ENCODE measurements at regions not wholly inside any gene's neighbourhood (a gene's known extent, or its start where the extent isn't known, plus 50 kb on each side); places are given as distances from the start of the nearest gene placed in this dataset.
A peak's percentile ranks its signal among the peaks of the same experiment; 100 is the strongest.

DNA sequence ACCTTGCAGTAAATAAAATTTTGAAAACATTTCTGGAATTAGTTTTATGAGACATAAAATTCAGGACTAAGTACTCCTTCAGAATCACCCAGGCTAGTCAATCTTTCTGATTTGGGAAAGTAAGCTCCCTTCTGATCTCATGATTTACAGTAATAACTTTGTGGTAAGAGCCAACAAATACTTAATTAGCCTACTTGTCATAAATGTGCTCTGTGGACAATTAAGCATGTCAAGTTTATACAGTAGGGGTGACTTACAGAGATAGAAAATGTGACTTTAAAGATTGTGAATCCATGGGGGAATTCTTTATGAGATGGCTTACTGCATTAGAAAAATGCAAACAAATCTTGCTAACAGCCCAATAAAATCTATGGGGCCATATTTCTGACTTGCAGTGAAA is 616.9 kb upstream of the GHITM start:
- H3K9me3 ChIP-seq (ENCODE audit: insufficient read depth, low read depth, low read length): peaks cover 7% of the 10 kb centered on the region
- Mint-ChIP-seq H3K27me3 (ENCODE audit: low read depth, unreplicated experiment) (no peaks in the 10 kb centered on the region), H3K4me3 (ENCODE audit: unreplicated experiment) (no peak overlapping the region), H3K36me3 (ENCODE audit: low read depth, unreplicated experiment) (no peaks in the 10 kb centered on the region), H3K27ac (ENCODE audit: unreplicated experiment) (peak overlapping the region; percentile 99), H3K4me1 (ENCODE audit: low read depth, unreplicated experiment) (peaks cover 25% of the 10 kb centered on the region), H3K9me3 (ENCODE audit: unreplicated experiment) (peaks cover 9% of the 10 kb centered on the region)
- H3K27ac ChIP-seq (ENCODE audit: low read depth, low read length): peak overlapping the region; percentile 95
- TF ChIP-seq, protein P1, sequence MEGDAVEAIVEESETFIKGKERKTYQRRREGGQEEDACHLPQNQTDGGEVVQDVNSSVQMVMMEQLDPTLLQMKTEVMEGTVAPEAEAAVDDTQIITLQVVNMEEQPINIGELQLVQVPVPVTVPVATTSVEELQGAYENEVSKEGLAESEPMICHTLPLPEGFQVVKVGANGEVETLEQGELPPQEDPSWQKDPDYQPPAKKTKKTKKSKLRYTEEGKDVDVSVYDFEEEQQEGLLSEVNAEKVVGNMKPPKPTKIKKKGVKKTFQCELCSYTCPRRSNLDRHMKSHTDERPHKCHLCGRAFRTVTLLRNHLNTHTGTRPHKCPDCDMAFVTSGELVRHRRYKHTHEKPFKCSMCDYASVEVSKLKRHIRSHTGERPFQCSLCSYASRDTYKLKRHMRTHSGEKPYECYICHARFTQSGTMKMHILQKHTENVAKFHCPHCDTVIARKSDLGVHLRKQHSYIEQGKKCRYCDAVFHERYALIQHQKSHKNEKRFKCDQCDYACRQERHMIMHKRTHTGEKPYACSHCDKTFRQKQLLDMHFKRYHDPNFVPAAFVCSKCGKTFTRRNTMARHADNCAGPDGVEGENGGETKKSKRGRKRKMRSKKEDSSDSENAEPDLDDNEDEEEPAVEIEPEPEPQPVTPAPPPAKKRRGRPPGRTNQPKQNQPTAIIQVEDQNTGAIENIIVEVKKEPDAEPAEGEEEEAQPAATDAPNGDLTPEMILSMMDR (IDR thresholded peaks at IDR 0.05; ENCODE audit: insufficient read depth, low read depth, low read length): no peak
- TF ChIP-seq EZH2 (IDR thresholded peaks at IDR 0.05; ENCODE audit: insufficient read depth, low read length): no peak
- no peak overlapping the region for H3K4me3 ChIP-seq (ENCODE audit: insufficient read depth, low read depth, low read length)
- H3K4me1 ChIP-seq (ENCODE audit: insufficient read depth, low read length): peaks cover 17% of the 10 kb centered on the region
- DNase-seq (ENCODE audit: low read depth): peak; percentile 77
- H3K79me2 ChIP-seq (ENCODE audit: insufficient read depth, low read length): no peaks in the 10 kb centered on the region
- no peak for FAIRE-seq
- peak overlapping the region; percentile 83 for H3K9ac ChIP-seq (ENCODE audit: low read length)
- H3K36me3 ChIP-seq (ENCODE audit: insufficient read depth, low read length): no peaks in the 10 kb centered on the region
- no peak overlapping the region for H2AFZ ChIP-seq (ENCODE audit: low read depth, low read length)
- H3K4me2 ChIP-seq (ENCODE audit: low read length): peak overlapping the region; percentile 37
- no peaks in the 10 kb centered on the region for H4K20me1 ChIP-seq (ENCODE audit: insufficient read depth, low read length)
- no peaks in the 10 kb centered on the region for H3K27me3 ChIP-seq (ENCODE audit: insufficient read depth, low read length)

DNA sequence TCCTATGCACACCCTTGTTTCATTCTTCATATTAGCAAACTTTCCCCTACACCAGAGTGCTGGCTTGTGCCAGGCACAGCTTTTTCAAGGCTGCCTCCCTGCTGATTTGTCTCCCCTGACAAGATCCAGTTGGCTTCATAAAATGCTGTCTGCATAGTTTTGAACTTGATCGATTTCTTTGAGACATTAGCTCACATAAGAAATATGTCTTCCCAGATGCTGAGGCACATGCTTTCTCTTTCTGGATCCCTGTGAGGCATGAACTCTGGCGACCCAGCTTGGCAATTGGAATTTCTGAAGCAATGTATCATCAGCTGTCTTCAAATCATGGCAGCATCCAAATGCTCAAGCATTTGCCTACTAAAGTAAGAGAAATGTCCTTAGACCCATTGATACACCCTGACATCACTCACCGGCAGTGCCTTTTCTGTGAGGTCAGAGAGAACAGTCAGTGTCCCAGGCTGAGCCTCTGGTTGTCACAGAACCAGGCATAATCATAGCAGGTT is 616.4 kb upstream of the GHITM start:
- no peaks in the 10 kb centered on the region for H4K20me1 ChIP-seq (ENCODE audit: insufficient read depth, low read length)
- FAIRE-seq (peak; percentile 93), DNase-seq (ENCODE audit: low read depth) (peak; percentile 98)
- H3K79me2 ChIP-seq (ENCODE audit: insufficient read depth, low read length): no peaks in the 10 kb centered on the region
- H3K4me1 Mint-ChIP-seq (ENCODE audit: low read depth, unreplicated experiment): peaks cover 25% of the 10 kb centered on the region
- no peak overlapping the region for H3K4me3 Mint-ChIP-seq (ENCODE audit: unreplicated experiment)
- no peaks in the 10 kb centered on the region for H3K27me3 ChIP-seq (ENCODE audit: insufficient read depth, low read length)
- H3K27me3 Mint-ChIP-seq (ENCODE audit: low read depth, unreplicated experiment): no peaks in the 10 kb centered on the region
- H3K27ac Mint-ChIP-seq (ENCODE audit: unreplicated experiment): peak overlapping the region; percentile 99
- no peak overlapping the region for H3K4me3 ChIP-seq (ENCODE audit: insufficient read depth, low read depth, low read length)
- no peaks in the 10 kb centered on the region for H3K36me3 Mint-ChIP-seq (ENCODE audit: low read depth, unreplicated experiment)
- H3K9ac ChIP-seq (ENCODE audit: low read length): peak overlapping the region; percentile 83
- peaks cover 11% of the 10 kb centered on the region for H3K9me3 Mint-ChIP-seq (ENCODE audit: unreplicated experiment)
- TF ChIP-seq, protein P1 (IDR thresholded peaks at IDR 0.05; ENCODE audit: insufficient read depth, low read depth, low read length): no peak
- no peak for TF ChIP-seq EZH2 (IDR thresholded peaks at IDR 0.05; ENCODE audit: insufficient read depth, low read length)
- peaks cover 17% of the 10 kb centered on the region for H3K4me1 ChIP-seq (ENCODE audit: insufficient read depth, low read length)
- H2AFZ ChIP-seq (ENCODE audit: low read depth, low read length): no peak overlapping the region
- H3K36me3 ChIP-seq (ENCODE audit: insufficient read depth, low read length): no peaks in the 10 kb centered on the region
- peak overlapping the region; percentile 95 for H3K27ac ChIP-seq (ENCODE audit: low read depth, low read length)
- H3K9me3 ChIP-seq (ENCODE audit: insufficient read depth, low read depth, low read length): peaks cover 7% of the 10 kb centered on the region
- peak overlapping the region; percentile 37 for H3K4me2 ChIP-seq (ENCODE audit: low read length)

DNA sequence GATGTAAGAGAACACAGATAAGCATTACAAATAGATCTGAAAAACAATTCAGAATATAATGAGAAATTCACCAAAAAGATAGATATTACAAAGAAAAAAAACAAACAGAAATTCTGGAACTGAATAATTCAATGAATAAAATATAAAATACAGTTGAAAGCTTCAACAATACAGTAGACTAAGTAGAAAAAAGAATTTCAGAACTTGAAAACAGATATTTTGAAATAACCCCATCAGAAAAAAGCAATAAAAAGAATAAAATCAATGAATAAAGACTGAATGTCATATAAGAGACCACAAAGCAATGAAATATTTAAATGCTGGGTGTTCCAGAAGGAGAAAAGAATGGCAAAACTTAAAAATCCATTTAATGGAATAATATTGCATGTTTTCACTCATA is 611.4 kb upstream of the GHITM start:
- Histone ChIP-seq H3K4me2 (ENCODE audit: low read length) (no peak overlapping the region), H4K20me1 (ENCODE audit: insufficient read depth, low read length) (no peaks in the 10 kb centered on the region), H3K4me1 (ENCODE audit: insufficient read depth, low read length) (peaks cover 6% of the 10 kb centered on the region), H3K27me3 (ENCODE audit: insufficient read depth, low read length) (no peaks in the 10 kb centered on the region), H3K9ac (ENCODE audit: low read length) (no peak overlapping the region), H3K4me3 (ENCODE audit: insufficient read depth, low read depth, low read length) (no peak overlapping the region), H3K36me3 (ENCODE audit: insufficient read depth, low read length) (no peaks in the 10 kb centered on the region), H3K9me3 (ENCODE audit: insufficient read depth, low read depth, low read length) (peaks cover 7% of the 10 kb centered on the region), H3K79me2 (ENCODE audit: insufficient read depth, low read length) (no peaks in the 10 kb centered on the region), H3K27ac (ENCODE audit: low read depth, low read length) (no peak overlapping the region), H2AFZ (ENCODE audit: low read depth, low read length) (no peak overlapping the region)
- DNase-seq (ENCODE audit: low read depth) (no peak), FAIRE-seq (no peak)
- TF ChIP-seq EZH2 (IDR thresholded peaks at IDR 0.05; ENCODE audit: insufficient read depth, low read length): no peak
- TF ChIP-seq, protein P1 (IDR thresholded peaks at IDR 0.05; ENCODE audit: insufficient read depth, low read depth, low read length): no peak
- Mint-ChIP-seq H3K9me3 (ENCODE audit: unreplicated experiment) (peaks cover 20% of the 10 kb centered on the region), H3K36me3 (ENCODE audit: low read depth, unreplicated experiment) (peaks cover 2% of the 10 kb centered on the region), H3K4me3 (ENCODE audit: unreplicated experiment) (no peak overlapping the region), H3K27ac (ENCODE audit: unreplicated experiment) (no peak overlapping the region), H3K4me1 (ENCODE audit: low read depth, unreplicated experiment) (peaks cover 17% of the 10 kb centered on the region), H3K27me3 (ENCODE audit: low read depth, unreplicated experiment) (no peaks in the 10 kb centered on the region)
